GM12875 (cell line): ENCODE measurements at regions not wholly inside any gene's neighbourhood (a gene's known extent, or its start where the extent isn't known, plus 50 kb on each side); places are given as distances from the start of the nearest gene placed in this dataset.

Experiments
- H3K4me3 ChIP-seq: one replicate; pipeline ENCODE4 v1.5.1; 2011; ENCODE audit warnings: low read depth, low read length, control low read depth
- TF ChIP-seq, protein P1 (sequence below): IDR thresholded peaks from 2 replicates; pipeline ENCODE4 v1.5.1; 2011; ENCODE audit warnings: low read depth, mild to moderate bottlenecking, control low read depth, inconsistent platforms, low read length, moderate library complexity, borderline replicate concordance; ENCODE audit not compliant: insufficient read depth

DNA sequence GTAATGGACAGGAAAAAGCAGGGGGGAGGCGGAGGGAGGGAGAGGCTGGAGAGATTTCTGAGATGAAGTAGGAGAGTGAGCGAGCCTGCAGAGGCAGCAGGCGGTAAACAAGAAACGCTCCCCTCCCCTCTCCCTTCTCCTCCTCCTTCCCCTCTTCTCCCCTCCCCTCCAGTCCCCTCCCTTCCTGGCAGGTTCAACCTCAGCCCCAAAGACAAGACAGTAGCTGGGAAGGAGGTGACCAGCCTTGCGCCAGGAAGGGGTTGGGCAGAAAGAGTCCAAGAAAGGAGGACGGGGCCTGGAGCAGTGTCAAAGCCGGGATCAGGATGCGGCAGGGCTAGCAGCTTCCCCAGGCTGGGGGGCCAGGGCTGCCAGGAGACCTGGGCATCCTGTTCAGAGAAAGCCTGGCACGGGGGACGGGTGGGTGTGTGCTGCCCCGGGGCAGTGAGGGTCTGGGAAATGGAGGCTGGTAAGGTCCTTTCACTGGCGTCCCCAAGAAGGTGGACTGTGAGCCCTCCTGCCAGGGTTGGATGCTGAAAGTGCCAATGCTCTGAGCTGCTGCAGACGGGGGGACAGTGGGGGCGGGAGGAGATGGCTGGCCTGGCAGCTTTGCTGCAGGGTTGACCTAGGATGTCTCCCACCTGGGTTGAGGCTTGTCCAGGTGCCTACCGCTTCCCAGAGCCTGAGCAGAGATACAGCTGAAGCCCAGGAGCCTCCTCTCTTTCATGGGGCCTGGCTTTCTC lies 261.6 kb upstream of the TNRC6C start:
- TF ChIP-seq, protein P1, sequence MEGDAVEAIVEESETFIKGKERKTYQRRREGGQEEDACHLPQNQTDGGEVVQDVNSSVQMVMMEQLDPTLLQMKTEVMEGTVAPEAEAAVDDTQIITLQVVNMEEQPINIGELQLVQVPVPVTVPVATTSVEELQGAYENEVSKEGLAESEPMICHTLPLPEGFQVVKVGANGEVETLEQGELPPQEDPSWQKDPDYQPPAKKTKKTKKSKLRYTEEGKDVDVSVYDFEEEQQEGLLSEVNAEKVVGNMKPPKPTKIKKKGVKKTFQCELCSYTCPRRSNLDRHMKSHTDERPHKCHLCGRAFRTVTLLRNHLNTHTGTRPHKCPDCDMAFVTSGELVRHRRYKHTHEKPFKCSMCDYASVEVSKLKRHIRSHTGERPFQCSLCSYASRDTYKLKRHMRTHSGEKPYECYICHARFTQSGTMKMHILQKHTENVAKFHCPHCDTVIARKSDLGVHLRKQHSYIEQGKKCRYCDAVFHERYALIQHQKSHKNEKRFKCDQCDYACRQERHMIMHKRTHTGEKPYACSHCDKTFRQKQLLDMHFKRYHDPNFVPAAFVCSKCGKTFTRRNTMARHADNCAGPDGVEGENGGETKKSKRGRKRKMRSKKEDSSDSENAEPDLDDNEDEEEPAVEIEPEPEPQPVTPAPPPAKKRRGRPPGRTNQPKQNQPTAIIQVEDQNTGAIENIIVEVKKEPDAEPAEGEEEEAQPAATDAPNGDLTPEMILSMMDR, result no peak

GRCh38 chr17:77697480-77698400 lies 260.8 kb upstream of the TNRC6C start:
- TF ChIP-seq, protein P1, result no peak
- no peak overlapping the region for H3K4me3 ChIP-seq

More for the DNA sequence above, 261.6 kb upstream of the TNRC6C start:
- no peak overlapping the region for H3K4me3 ChIP-seq

DNA sequence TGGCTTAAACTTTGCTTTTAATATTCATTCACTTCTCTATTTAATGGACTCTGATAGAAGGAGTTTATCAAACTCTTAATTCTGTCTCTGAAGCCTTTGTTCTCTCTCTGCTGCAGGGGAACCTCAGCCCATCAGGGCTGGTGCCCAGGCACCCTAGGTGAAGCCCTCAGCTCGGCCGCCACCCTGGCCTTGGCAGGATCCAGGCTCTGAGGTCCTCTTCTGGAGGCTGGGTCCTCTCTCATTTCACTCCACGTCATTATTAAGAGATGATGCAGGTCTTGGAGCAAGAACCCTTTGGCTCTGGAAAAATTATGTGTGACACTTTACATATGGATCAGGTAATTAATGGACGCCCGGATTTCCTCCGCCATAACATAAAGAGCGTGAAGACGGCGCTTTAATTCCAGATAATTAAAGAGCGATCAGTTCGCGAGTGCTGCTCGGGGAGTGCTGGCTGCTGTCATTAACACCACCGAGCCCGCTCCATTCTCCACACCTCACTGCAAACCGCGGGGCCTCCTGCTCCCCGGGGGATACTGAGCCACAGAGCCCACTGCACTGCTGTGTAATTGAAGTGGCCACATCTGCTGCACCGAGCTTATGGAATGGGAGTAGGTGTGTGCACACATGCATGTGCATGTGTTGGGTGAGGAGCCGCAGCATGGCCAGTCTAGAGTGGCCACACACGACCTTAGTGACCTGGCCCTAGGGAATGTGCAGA lies 259.4 kb upstream of the TNRC6C start:
- H3K4me3 ChIP-seq, result no peak overlapping the region
- TF ChIP-seq, protein P1, result no peak

GRCh38 chr17:77700165-77700881 lies 258.2 kb upstream of the TNRC6C start:
- TF ChIP-seq, protein P1, result no peak
- no peak overlapping the region for H3K4me3 ChIP-seq

DNA sequence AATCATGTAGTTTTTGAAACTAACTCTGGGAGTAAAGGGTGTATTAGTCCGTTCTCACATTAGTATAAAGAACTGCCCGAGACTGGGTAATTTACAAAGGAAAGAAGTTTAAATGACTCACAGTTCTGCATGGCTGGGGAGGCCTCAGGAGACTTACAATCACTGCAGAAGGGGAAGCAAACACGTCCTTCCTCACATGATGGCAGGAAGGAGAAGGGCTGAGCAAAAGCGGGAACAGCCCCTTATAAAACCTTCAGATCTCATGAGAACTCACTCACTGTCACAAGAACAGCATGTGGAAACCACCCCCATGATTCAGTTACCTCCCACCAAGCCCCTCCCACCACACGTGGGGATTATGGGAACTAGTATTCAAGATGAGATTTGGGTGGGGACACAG lies 256.5 kb upstream of the TNRC6C start:
- TF ChIP-seq, protein P1, result no peak

GRCh38 chr17:77704048-77704815 lies 254.3 kb upstream of the TNRC6C start:
- H3K4me3 ChIP-seq, result no peak overlapping the region

More for the DNA sequence above, 256.5 kb upstream of the TNRC6C start:
- H3K4me3 ChIP-seq, result no peak overlapping the region

More at GRCh38 chr17:77704048-77704815, 254.3 kb upstream of the TNRC6C start:
- TF ChIP-seq, protein P1, result no peak
